SW480 (cell line): ENCODE measurements at regions not wholly inside any gene's neighbourhood (a gene's known extent, or its start where the extent isn't known, plus 50 kb on each side); places are given as distances from the start of the nearest gene placed in this dataset.

Experiments used
- DNase-seq: peaks from one replicate; pipeline ENCODE4 v3.0.0-alpha.2; 2016; ENCODE audit warnings: low spot score

- DNase-seq: no peak
These were observed 157.6 kb upstream of the BLID start for GRCh38 chr11:122273476-122274191.

- no peak for DNase-seq
These were observed 155.7 kb upstream of the BLID start for GRCh38 chr11:122271745-122272144.

- peak; percentile 81 for DNase-seq
These were observed 155.1 kb upstream of the BLID start for GRCh38 chr11:122271137-122271536.

DNA sequence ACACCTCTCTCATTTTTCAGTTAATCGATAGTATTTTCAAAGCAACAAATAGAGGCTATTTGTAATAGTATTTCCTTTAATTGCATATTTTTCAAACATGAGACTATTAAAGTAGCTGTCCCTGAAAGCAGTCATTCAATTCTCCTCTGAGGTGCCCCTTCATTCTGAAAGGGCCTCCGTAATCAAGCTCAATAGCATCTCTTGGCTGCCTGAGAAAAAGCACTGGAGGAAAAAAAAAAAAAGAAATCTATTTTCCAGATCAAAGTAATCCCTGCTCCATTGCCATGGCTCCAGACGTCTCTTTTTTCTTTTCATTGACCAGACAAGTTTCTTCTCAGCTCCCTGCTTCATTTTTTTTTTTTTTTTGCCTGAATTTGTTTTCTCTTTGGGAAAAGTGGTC is 154.5 kb upstream of the BLID start:
- DNase-seq: no peak

GRCh38 chr11:122269824-122270223 is 153.8 kb upstream of the BLID start:
- DNase-seq: no peak

- DNase-seq: peak; percentile 93
These were observed 152.7 kb upstream of the BLID start for GRCh38 chr11:122268601-122269130.

DNA sequence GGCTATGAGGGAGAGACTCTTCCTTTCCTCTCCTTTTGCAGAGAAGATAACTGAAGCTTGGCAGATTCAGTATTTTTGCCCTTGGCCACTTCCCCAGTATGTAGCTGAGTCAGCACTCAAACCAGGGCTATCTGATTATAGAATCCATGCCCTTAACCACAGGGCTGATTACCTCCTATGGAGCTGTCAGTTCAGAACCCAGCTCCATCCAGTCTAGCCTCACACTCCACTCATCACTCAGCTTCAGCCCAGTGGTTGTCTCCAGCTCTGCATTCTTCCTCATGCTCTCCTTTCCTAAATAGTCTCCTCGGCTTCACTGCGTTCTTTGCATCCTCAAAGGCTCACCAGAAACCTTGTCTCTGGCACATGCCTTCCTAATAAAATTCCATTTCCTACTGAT is 151.6 kb upstream of the BLID start:
- peak; percentile 26 for DNase-seq

DNA sequence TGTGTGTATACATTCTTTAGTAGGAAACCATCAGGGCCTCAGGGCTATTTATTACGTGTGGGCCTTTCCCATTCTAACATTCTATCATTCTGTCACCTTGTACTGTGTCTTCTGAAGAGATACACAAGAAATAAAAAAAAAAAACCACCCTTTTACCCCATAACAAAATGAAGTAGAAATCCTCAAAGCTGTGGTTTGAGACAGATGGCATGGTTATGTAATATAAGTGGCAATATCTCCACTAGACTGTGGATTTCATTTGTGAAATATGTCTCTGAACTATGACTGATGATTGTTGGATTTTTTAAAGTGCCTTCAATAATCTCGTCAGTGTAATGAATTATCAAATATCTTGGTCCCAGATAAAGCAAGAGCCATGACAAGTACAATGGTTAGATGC is 150.0 kb upstream of the BLID start:
- no peak for DNase-seq

- no peak for DNase-seq
These were observed 148.1 kb upstream of the BLID start for GRCh38 chr11:122264121-122264520.

GRCh38 chr11:122261546-122261945 is 145.5 kb upstream of the BLID start:
- no peak for DNase-seq

GRCh38 chr11:122259195-122259821 is 143.3 kb upstream of the BLID start:
- DNase-seq: no peak

GRCh38 chr11:122258446-122259194 is 142.6 kb upstream of the BLID start:
- DNase-seq: peak; percentile 52

- no peak for DNase-seq
These were observed 137.7 kb upstream of the BLID start for GRCh38 chr11:122253589-122254231.

DNA sequence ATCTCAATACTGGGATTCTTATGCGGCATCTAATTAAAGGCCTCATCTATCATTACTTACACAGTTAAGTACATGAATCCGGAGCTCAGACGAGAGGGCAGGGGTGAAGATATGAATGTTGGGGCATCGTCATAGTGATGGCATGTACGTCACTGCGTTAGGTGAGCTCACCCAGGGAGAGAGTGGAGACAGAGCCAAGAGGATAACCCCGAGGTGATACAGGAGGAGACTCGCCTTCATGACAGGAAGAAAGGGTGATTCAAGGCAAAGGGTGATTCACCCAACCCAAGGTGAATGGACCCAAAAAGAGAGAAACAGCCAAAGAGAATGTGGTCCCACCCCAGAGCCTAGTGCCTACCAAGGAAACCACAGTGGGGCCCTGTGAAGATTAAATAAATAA is 132.9 kb upstream of the BLID start:
- no peak for DNase-seq

GRCh38 chr11:122248131-122248530 is 132.1 kb upstream of the BLID start:
- DNase-seq: no peak

GRCh38 chr11:122246874-122247273 is 130.9 kb upstream of the BLID start:
- DNase-seq: no peak

- DNase-seq: no peak
These were observed 126.7 kb upstream of the BLID start for GRCh38 chr11:122242731-122243130.

DNA sequence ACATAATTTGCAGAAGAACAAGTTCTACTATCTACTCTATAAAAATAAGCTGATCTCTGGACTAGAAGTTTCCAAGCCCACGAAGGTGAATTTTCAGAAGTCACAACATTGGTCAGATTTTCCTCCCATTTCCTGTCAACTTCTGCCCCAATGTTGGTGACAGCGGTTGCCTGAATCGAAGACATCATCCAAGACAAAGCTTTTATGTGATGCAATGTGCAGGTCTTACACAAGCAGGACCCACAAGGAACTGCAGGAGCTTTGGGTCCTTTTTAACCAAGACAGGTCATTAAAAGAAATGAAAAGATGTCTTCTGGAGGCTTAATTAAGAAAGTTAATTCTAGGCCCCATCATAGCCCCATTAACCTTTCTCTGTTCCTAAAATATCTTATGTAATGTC is 125.6 kb upstream of the BLID start:
- DNase-seq: no peak

DNA sequence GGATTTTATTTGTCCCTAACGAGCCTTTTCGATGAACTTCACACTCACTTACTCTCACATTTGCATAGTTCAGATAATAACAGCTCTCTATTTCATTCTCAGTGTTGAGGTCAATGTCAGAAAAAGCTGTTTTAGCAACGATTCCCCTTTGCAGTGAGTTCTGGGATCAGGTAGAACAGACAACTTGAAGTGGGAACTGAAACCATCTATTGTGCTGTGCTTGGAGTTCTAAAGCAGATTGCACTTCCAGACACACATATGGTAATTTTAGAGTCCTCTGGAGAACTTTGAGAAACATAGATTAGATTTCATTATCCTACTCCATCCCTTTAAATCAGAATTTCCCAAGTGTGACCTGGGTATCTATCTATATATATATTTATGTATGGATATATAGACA is 124.6 kb upstream of the BLID start:
- no peak for DNase-seq

DNA sequence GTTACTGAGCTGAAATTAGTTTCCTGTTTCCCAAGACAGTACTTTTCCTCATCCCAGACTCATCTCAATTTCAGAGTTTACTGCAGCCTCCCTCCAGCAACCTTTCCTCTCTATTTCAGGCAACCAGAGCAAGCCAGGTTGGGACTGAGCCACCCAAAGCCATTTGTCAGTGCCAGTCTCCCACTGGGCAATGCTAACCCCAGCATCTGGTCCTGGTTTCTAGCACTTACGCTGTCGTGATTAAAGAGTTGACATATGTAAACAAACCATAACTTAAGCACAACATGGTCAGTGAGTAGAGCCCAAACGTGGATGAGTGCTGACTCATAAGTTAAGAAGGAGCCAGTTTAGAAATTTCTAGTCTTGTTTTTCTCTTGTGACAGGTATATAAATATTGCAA is 119.6 kb upstream of the BLID start:
- peak; percentile 58 for DNase-seq

- DNase-seq: no peak
These were observed 118.8 kb upstream of the BLID start for GRCh38 chr11:122234780-122235179.

DNA sequence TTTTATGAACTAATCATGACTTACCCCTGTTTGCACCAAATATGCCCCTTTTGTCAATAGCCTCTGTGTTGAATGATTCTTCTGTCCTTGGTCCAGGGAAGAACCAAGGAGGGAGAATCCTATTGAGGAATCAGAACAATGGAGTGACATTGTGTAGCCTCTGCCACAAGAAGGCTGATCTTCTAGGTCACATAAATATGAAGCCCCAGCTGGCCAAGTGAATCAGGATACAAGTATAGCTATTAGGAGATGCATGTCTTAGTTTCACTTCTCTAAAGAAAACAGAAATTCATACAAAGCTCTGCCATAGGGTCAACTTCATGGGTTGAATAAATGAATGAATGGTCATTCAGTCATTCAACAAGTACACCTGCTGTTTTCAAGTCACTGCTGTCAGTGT is 118.2 kb upstream of the BLID start:
- DNase-seq: no peak

GRCh38 chr11:122232985-122233384 is 117.0 kb upstream of the BLID start:
- DNase-seq: no peak
